EL (cell line): ENCODE measurements at regions not wholly inside any gene's neighbourhood (a gene's known extent, or its start where the extent isn't known, plus 50 kb on each side); places are given as distances from the start of the nearest gene placed in this dataset.

Experiments
- DNase-seq: peaks from one replicate; pipeline ENCODE4 v3.0.0-alpha.2; 2016

GRCh38 chr1:185574139-185574875 is 159.9 kb upstream of the HMCN1 start:
- peak; percentile 20 for DNase-seq

DNA sequence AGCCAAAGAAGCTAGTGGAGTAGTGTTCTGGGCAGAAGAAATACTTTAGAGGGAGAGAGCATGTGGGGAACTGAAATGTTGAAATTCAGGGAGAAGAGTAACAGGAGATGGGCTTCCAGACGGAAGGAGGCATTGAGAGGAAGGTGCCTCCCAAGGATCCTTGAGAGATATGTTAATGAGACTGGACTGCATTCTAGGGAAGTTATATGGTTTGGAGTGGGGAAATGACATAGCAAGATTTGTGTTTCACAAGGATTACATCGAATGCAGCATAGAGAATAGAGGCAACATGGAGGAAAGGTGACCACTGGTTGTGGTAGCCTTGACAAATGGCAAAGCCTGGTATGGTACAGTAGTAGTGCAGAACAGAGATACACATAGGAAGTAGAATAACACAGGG is 160.5 kb upstream of the HMCN1 start:
- no peak for DNase-seq

DNA sequence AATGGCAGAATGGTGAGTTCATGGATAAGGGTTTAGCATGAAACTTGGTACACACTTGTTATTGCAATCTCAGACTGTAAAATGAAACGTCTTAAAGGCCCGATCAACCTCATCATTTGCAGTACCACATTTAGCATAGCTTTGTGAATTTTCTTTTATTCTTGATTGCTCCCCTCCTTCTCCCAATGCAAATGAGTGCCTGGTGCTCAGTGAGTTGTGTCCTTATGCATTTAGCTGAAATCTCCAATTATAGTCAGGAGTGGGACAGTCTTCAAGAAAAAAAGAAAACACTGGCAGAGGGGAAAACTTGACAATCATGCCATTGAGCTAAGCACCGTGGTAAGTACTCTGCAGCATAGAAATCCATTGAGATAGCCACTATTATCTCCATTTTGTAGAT is 161.0 kb upstream of the HMCN1 start:
- no peak for DNase-seq

DNA sequence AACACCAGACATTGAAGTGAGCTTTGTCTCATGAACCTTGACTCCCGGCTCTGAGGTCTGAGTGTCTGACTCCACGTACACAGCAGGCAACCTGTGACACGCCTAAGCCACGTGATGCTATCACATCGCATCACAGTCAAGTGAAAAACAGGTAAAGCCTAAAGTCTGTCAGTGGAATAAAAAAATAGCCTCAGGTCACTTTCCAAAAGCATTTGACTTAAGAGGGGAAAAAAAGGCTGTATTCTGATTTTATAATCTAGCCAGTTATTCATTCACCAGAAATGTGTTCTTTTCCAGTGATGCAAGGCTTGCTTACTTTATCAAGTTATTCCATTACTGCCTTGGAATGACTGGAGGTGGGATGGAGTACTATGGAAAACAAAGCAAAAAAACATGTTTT is 163.2 kb upstream of the HMCN1 start:
- DNase-seq = no peak

DNA sequence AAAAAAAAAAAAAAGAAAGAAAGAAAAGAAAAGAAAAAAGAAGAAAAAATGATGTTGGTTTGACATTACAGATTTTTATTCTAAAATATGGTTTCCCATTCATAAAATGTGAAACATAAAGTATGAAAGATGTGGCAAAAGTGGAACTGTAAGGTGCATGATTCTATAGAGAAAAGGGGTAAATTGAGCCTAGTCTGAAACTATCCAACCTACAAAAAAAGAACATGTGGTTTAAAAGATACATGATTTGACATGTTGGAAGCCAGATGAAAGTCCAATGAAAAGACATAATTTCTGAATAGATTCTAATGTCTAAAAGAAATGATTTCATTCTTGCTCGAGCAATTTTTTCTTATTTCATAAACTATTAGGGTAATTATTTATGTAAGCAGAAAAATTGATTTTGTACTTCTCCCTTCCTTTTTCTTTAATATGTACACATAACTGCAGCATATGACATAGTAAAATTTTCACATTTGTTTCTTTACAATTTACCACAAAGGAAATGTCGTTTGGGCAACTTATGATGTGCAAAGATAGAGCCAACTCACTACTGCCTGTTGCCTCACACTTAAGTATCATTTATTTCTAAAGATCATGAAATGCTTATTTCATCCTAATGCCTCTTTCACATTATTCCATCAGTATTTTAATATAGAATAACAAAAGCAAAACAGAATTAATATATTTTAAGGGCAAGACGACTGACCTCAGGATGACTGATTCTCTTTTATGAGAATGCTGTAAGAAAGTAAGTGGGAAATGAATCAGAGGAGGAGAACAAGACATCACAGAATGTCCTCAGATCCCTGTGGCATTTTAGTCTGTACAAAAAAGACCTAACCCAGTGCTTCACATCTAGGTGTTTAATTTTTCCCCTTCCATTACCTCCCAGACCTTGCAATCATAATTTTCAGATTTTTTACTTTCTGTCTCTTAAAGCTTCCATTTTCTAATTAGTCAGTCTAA is 165.8 kb upstream of the HMCN1 start:
- peak; percentile 10 for DNase-seq

DNA sequence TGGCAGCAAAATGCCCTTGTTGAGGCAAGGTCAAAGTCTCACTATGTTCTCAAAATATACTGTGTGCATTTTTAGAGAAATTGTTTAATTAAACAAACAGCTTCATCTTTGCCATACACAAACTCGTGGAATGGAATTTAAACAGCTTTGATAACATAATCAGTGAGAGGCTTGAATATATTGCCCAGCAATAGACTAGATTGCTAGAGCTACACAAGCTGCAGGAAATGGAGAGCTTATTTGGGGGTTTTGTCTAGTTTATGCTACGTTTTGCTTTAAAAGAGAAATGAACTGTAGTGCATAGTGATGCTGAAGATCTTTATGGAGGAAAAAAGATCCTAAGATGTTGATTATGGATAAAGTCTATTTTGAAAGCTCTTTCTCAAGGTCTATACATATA is 166.8 kb upstream of the HMCN1 start:
- no peak for DNase-seq

DNA sequence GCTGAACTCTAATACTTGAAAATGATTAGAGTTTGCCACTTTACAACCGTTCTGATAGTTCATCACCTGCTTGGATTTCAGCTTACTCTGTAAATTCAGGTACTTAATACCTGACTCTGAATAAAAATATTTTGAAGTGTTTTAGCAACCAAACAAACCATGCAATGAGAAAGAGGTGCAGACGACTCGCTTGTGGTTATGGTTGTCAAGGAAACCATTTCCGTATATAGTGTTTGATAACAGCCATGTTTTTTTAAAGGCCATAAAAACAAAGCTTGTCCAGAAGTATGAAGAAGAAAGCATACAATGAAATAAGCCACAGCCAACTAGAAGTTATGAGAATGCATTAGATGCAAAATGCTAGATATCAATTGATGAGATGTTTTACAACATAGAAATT is 167.2 kb upstream of the HMCN1 start:
- peak; percentile 39 for DNase-seq

- peak; percentile 92 for DNase-seq
Measured at GRCh38 chr1:185565302-185565701, 168.9 kb upstream of the HMCN1 start.

GRCh38 chr1:185564816-185565215 is 169.4 kb upstream of the HMCN1 start:
- peak; percentile 4 for DNase-seq

DNA sequence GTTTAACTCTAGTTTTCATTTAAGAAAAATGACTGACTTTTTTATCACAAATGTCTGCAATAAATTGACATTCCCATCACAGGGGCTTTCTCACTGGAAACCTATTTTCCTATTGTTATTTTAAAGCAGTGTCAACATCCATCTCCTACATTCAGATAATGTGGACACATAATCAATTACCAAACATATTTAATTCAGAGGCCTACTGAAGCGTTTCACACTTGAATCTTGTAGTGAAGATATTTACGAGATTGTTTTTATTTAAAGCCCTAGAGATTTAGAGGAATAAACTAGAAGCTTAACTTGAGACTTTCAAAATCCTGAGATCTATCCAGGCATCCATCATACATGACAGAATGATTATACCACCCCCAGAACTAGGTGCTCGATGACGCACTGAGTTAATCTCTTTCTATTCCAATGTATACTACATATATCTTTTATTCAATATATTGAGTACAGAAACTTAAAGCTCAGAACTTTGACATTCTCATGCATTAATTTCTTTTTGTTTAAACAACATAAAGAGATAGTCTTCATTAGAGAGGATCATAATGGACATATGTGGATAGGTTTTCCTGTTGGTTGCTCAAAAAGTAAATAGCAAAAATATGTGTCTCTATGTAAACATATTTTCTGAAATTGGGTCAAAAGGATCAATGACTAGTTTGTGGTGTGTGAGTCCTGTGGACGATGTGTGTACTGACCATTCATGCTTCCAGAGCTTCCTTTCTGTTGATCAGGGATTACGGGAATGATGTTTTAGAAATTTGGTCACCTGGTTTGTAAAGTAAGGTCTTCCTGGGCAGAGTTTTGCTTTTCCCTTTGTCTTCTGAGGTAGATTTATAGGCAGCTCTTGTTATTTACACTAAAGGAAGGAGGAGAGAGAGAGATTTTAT is 171.5 kb upstream of the HMCN1 start:
- DNase-seq = no peak

DNA sequence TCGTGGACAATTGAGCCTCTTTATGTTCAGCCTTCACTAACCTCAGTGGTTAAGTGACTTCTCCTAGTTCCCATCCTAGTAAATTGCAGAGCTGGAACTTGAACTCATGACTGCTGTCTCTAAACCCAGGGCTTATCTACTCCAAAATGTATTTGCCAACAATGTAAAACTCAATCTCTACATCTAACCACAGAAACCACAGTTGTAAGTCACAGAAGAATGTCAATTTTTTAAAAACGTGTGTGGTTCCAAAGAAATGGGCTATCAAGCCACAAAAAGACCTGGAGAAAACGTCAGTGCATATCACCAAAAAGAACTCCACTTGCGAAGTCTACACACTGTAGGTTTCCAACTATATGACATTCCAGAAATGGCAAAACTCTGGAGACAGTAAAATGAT is 172.6 kb upstream of the HMCN1 start:
- DNase-seq = peak; percentile 72

DNA sequence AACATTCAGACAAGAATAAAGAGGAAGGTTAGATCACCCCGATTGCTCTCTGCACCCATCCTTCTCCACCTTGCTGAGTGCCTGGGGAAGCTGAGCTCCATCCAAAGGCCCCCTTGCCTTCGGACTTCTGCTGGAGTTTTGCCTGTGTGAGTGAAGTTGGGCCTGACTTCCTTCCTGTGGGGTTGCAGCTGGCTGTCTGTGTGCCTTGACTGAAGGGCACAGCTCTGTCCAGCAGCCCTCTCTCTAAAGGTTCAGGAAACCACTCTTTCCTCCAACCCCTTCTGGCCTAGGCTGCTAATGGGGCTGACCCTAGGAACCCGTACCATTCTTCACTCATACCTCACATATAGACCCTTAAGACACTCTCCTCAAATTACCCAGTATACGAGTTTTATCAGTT is 173.4 kb upstream of the HMCN1 start:
- no peak for DNase-seq

DNA sequence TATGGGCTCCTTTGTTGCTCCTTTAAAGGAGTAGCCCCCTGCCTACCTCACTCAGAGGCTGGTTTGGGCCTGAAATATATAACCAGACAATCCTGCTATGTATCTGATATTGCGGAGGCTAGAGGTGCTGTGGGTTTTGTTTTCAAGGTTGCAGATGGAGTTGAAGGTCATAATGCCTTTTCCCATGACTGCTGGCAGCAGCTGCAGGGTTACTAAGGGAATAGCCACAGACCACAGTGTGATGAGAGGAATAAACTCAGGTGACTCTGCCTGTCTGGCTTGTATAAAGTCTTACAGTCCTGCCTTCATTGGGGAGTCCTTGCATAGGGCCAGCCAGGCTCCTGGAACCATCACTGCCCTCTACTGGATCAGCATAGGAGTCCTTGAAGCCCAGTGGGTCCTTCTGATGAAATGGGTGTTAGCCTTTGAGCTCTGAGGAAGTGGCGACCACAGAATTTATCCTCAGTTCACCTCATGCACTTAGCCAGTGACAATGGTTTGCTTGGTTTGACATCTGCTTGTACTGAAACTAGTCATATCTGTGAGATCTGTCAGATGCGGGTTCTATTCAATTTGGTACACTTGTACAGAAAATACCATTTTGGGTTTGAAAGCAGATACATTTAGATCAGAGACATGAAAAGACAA is 174.4 kb upstream of the HMCN1 start:
- DNase-seq = peak; percentile 60

DNA sequence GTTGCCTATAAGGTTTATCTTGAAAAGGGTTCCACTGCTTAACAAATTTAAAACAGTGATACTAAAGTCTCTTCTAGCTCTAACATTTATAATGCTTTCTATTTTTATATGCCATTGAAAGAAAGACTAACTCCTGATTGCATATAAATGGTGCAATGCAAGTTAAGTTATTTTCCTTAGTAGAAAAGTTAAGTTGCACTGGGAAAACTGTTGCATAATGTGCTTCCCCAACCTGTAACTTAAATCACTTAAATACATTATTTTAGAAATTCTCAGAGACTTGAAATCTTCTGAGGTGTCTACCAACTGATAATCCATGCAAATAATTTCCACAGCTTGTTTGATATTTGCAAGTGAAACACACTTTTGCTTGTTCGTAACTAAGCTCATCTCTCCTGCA is 175.0 kb upstream of the HMCN1 start:
- DNase-seq = no peak

DNA sequence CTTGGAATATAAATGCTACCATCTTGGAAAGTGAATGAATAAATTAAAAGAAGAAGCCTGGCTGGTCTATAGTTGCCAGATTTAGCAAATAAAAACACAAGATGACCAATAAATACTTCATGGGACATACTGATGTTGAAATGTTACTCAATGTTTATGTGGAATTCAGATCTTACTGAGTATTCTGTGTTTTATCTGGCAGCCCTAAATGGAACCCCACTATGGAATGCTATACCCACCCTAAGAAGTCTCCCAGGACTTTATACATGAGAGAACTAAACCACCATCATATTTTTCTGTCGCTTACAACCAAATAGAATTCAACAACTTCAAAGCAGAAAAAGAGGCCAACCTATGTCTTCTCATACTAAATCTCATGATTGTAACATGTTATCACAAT is 177.6 kb upstream of the HMCN1 start:
- peak; percentile 18 for DNase-seq

DNA sequence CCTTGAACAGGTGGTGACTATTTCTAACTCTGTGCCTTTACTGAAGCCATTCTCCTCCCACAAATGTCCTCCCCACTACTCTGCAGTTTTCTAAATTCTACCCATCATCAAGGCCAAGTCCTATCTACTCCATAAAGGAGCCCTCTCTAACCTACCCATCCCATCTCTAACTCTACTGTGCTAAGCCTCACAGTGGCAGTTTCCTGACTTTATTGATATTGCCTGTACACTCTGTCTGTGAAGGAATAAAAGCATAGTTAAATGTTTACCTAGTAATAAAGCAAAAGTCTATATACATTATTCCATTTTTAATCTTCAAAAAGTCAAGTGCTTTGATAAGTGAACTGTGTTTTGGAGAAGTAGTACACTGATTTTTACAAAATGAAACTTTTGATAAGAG is 178.4 kb upstream of the HMCN1 start:
- no peak for DNase-seq

- DNase-seq = no peak
Measured at GRCh38 chr1:185551008-185551407, 183.2 kb upstream of the HMCN1 start.

GRCh38 chr1:185549906-185550305 is 184.3 kb upstream of the HMCN1 start:
- DNase-seq = no peak

GRCh38 chr1:185546029-185546428 is 188.2 kb upstream of the HMCN1 start:
- DNase-seq = no peak

DNA sequence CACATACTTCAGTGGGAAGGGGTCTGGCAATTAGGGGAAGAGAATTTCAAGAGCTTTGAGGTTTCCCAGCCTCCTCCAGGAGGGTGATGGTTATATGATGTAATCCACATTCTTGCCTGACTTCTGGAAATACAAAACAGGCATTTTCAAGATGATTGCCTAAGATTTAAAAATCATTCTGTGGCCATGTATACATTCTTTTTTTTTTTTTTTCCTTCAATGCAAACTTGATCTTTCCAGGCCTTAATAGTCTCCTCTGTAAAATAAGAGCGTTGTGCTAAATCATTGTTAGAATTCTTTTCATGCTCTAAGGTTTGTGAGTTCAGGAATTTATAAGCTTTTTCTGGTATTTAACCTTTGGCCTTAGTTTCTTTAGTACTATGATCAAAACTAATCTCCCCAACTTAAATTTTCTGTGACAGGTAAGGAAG is 192.3 kb upstream of the HMCN1 start:
- peak; percentile 73 for DNase-seq

- DNase-seq = no peak
Measured at GRCh38 chr1:185540295-185540694, 193.9 kb upstream of the HMCN1 start.

DNA sequence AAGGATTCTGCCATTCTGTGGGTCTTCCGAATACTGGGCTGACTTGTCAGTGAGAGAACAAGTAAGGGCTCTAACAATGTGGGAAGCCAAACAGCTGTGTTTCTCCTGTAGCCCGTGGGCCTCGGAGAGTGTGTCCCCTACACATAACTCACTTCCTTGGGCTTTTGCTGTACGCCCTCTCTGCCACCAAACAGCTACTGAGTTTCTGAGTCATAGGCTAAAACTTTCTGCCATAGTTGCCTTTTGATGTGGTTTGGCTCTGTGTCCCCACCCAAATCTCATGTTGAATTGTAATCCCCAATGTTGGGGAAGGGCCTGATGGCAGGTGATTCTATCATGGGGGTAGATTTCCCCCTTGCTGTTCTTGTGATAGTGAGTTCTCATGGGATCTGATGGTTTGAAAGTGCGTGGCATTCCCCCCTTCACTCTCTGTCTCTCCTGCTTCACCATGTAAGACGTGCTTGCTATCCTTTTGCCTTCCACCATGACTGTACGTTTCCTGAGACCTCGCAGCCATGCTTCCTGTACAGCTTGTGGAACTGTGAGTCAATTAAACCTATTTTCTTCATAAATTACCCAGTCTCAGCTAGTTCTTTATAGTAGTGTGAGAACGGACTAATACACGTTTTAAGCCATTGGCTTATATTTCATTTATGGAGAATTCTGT is 194.8 kb upstream of the HMCN1 start:
- peak; percentile 15 for DNase-seq
